K562 (cell line): ENCODE measurements at regions not wholly inside any gene's neighbourhood (a gene's known extent, or its start where the extent isn't known, plus 50 kb on each side); places are given as distances from the start of the nearest gene placed in this dataset.

Experiments
- ATAC-seq: fragments of 200-7000 bp; cut with Tn5 transposase; 3 replicates; pipeline ENCODE4 v1.9.1; 2020; ENCODE audit warnings: moderate library complexity
- BruUV-seq: library from RNA; stranded (reverse); fragments of 400-500 nt; replicated peaks from 2 replicates; lab custom pipeline; 2021; lab: Mats Ljungman, UMichigan
- CTCF ChIA-PET: fragments of 300-600 bp; formaldehyde crosslinking; extraction: SDS; loops from one replicate; lab custom pipeline; 2021; ENCODE audit warnings: low intra/inter-chr PET ratio; lab: Yijun Ruan, JAX
- POLR2A ChIA-PET: fragments of 300-600, 350-650 bp; sonication (Branson Sonifier 250); formaldehyde crosslinking; extraction: SDS; loops from one replicate; lab custom pipeline; 2021; ENCODE audit warnings: antibody characterized with exemption, inconsistent platforms; lab: Yijun Ruan, JAX
- DNase-seq, 4 experiments: peaks; one replicate each; pipeline versions ENCODE4 v3.0.0 to v3.0.0-alpha.2; 2011 to 2018; ENCODE audit warnings: low spot score in 3 of 4, mixed read lengths in 3 of 4; ENCODE audit errors: extremely low read depth in 1 of 4
- FAIRE-seq: peaks from 2 replicates; lab custom pipeline; 2011; peaks lifted over from hg19 to GRCh38; lab: Jason Lieb, UNC
- H2AFZ ChIP-seq: 2 replicates; pipeline ENCODE4 v1.6.0; 2011; ENCODE audit warnings: low read depth, low read length, control low read depth, inconsistent platforms
- H3K27ac ChIP-seq: fragments of 200-600 bp; 3 replicates; pipeline ENCODE4 v1.8.0; 2011; ENCODE audit warnings: low read depth, mild to moderate bottlenecking, control low read depth, inconsistent platforms, low read length, moderate library complexity, mixed read lengths; ENCODE audit errors: extremely low read depth
- H3K27me3 ChIP-seq, 2 experiments: fragments of 300-600 bp in 1 of 2; 2 replicates in 1 of 2; 3 replicates in 1 of 2; pipeline versions ENCODE4 v1.6.0 to v1.8.0; 2011; ENCODE audit warnings: inconsistent platforms in 2 of 2, low read length in 2 of 2, mild to moderate bottlenecking in 1 of 2, mixed read lengths in 1 of 2, moderate library complexity in 1 of 2; ENCODE audit not compliant: control insufficient read depth in 2 of 2, insufficient read depth in 2 of 2
- H3K36me3 ChIP-seq: fragments of 300-600 bp; 3 replicates; pipeline ENCODE4 v1.8.0; 2011; ENCODE audit warnings: mild to moderate bottlenecking, low read length, inconsistent platforms; ENCODE audit not compliant: control insufficient read depth, insufficient read depth
- H3K4me1 ChIP-seq, 2 experiments: fragments of 200-600 bp in 1 of 2; replicated peaks in 1 of 2; 2 replicates in 1 of 2; 3 replicates in 1 of 2; pipeline versions ENCODE4 v1.5.1 to v1.8.0; 2011; ENCODE audit warnings: inconsistent platforms in 2 of 2, low read length in 2 of 2, mild to moderate bottlenecking in 1 of 2, mixed read lengths in 1 of 2, moderate library complexity in 1 of 2; ENCODE audit not compliant: control insufficient read depth in 2 of 2, insufficient read depth in 2 of 2
- H3K4me2 ChIP-seq: 2 replicates; pipeline ENCODE4 v1.6.1; 2011; ENCODE audit warnings: low read length, control low read depth, inconsistent platforms, mixed read lengths; ENCODE audit not compliant: insufficient read depth
- H3K4me3 ChIP-seq: fragments of 200-600 bp; sonication (generic), shearing (Covaris generic); 2 replicates; pipeline ENCODE4 v1.5.1; 2016; ENCODE audit warnings: control low read depth, inconsistent platforms
- H3K79me2 ChIP-seq: fragments of 200-600 bp; 3 replicates; pipeline ENCODE4 v1.8.0; 2011; ENCODE audit warnings: low read length, inconsistent platforms; ENCODE audit not compliant: control insufficient read depth, insufficient read depth
- H3K9ac ChIP-seq, 2 experiments: 2 replicates each; pipeline versions ENCODE4 v1.6.0 to v1.6.1; 2011; ENCODE audit warnings: low read depth in 2 of 2, low read length in 2 of 2, control low read depth in 1 of 2, inconsistent platforms in 1 of 2, mild to moderate bottlenecking in 1 of 2, mixed read lengths in 1 of 2; ENCODE audit not compliant: insufficient read depth in 1 of 2
- H3K9me1 ChIP-seq: one replicate; pipeline ENCODE4 v1.6.0; 2011; ENCODE audit warnings: inconsistent platforms, mild to moderate bottlenecking, low read length, moderate library complexity; ENCODE audit not compliant: control insufficient read depth, insufficient read depth
- H3K9me3 ChIP-seq: replicated peaks from 2 replicates; pipeline ENCODE4 v1.5.1; 2011; ENCODE audit warnings: low read depth, low read length, inconsistent platforms; ENCODE audit not compliant: control insufficient read depth, insufficient read depth
- H4K20me1 ChIP-seq: replicated peaks from 2 replicates; pipeline ENCODE4 v1.6.1; 2011; ENCODE audit warnings: low read length, inconsistent platforms, mixed read lengths; ENCODE audit not compliant: control insufficient read depth, insufficient read depth
- BCOR ChIP-seq: fragments of 450-650 bp; IDR thresholded peaks from 2 replicates; pipeline ENCODE4 v1.6.1; 2016
- CHCHD3 ChIP-seq: fragments of 250-450 bp; sonication (Bioruptor Pico); IDR thresholded peaks from 2 replicates; pipeline ENCODE4 v2.1.2; 2022; ENCODE audit warnings: mild to moderate bottlenecking
- FOXA3 ChIP-seq, 2 experiments: fragments of 450-650 bp in 1 of 2; sonication (generic) in 1 of 2; formaldehyde crosslinking; IDR thresholded peaks in 1 of 2; conservative IDR thresholded peaks in 1 of 2; 2 replicates each; pipeline versions ENCODE4 v1.4.0 to v1.8.0; 2020 to 2022; ENCODE audit warnings: mild to moderate bottlenecking in 2 of 2, missing genetic modification reagents in 1 of 2
- KLF16 ChIP-seq: IDR thresholded peaks from 2 replicates; pipeline ENCODE4 v1.6.1; 2016; ENCODE audit warnings: antibody characterized with exemption
- PHF21A ChIP-seq: fragments of 450-650 bp; IDR thresholded peaks from 2 replicates; pipeline ENCODE4 v1.6.1; 2017; ENCODE audit warnings: low read depth, borderline replicate concordance
- PML ChIP-seq: IDR thresholded peaks from 2 replicates; pipeline ENCODE4 v1.6.1; 2012; ENCODE audit warnings: low read length, inconsistent platforms
- RBM25 ChIP-seq: fragments of 200-400 bp; formaldehyde crosslinking; IDR thresholded peaks from 2 replicates; pipeline ENCODE4 v1.6.1; 2018; ENCODE audit warnings: low read length, low read depth, moderate library complexity; ENCODE audit not compliant: severe bottlenecking
- SIX5 ChIP-seq, 2 experiments: IDR thresholded peaks; 2 replicates each; pipeline ENCODE4 v1.6.1; 2011; ENCODE audit warnings: low read length in 2 of 2, borderline replicate concordance in 1 of 2, low read depth in 1 of 2, mild to moderate bottlenecking in 1 of 2, moderate library complexity in 1 of 2; ENCODE audit not compliant: insufficient read depth in 1 of 2
- STAG1 ChIP-seq: sonication (generic); formaldehyde crosslinking; IDR thresholded peaks from 2 replicates; pipeline ENCODE4 v1.5.0; 2020; ENCODE audit warnings: missing genetic modification reagents, borderline replicate concordance
- ZNF511 ChIP-seq: sonication (generic); formaldehyde crosslinking; IDR thresholded peaks from 2 replicates; pipeline ENCODE4 v1.8.0; 2022; ENCODE audit warnings: mild to moderate bottlenecking, missing genetic modification reagents
- WGBS: fragments of 100-300 bp; shearing (Covaris generic); methylation state at CpG from one replicate; pipeline ENCODE4 v1.1.6; 2016; ENCODE audit warnings: low coverage, mixed read lengths; ENCODE audit not compliant: insufficient coverage; ENCODE audit errors: missing lambda C conversion rate; 5-methylcytosine and 5-hydroxymethylcytosine counted together
- in situ Hi-C: fragments of 300-500 bp; cut with MboI; formaldehyde crosslinking; loops from 4 replicates; pipeline ENCODE4 v1.15.0; 2018; ENCODE audit warnings: inconsistent platforms, mixed read lengths
- intact Hi-C: fragments of 100-400 bp; cut with micrococcal nuclease; formaldehyde crosslinking; loops from 2 replicates; pipeline ENCODE4 v1.14.2; 2022

DNA sequence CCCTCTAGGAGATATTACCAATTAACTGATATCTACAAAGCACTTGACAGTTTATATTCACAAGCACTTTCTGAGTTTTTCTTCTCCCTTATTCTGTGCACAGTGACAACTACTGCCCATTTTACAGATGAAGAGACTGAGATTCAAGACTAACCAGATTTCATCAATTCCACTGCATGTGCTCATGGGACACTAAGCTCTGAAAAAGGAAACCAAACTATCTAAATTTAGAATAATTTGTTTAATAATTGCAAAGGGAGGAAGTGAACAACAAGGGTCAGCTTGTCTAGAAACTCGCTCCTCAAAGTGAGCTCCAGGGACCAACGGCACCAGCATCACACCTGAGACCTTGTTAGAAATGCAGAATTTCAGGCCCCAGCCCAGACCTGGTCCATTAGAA is 50.8 kb upstream of the MYLIP start:
- no peaks in the 10 kb centered on the region; a peak in 1 of 5 replicates for H3K4me1 ChIP-seq
- no peaks in the 10 kb centered on the region for H3K36me3 ChIP-seq
- H3K79me2 ChIP-seq: no peaks in the 10 kb centered on the region
- H2AFZ ChIP-seq: no peak overlapping the region
- no peak overlapping the region for H3K4me2 ChIP-seq
- ChIA-PET CTCF (no interaction called here), POLR2A (interaction anchor here (1.8 kb wide), 1 partner anchor 9 kb away, joined by 7 read pairs; no protein-coding TSS in a partner anchor)
- TF ChIP-seq RBM25: peak; percentile 96
- no peak for TF ChIP-seq PHF21A
- no peak for TF ChIP-seq ZNF511 (CRISPR knock-in tag)
- TF ChIP-seq KLF16: no peak
- TF ChIP-seq SIX5 (IDR thresholded peaks at IDR 0.05; ENCODE audit: borderline replicate concordance in 1 of 2, insufficient read depth in 1 of 2, low read depth in 1 of 2, low read length in 2 of 2): no peak
- no peak for TF ChIP-seq FOXA3 (CRISPR knock-in tag; conservative IDR thresholded peaks at IDR 0.05 in 1 of 2, IDR thresholded peaks at IDR 0.05 in 1 of 2)
- peak; percentile 36; the same call in 1 of the 2 replicates for TF ChIP-seq BCOR
- TF ChIP-seq PML: no peak
- TF ChIP-seq STAG1: no peak
- TF ChIP-seq CHCHD3: no peak
- FAIRE-seq: no peak
- in situ Hi-C loops (no loop called here), intact Hi-C loops (no loop called here)
- no peak overlapping the region for H3K4me3 ChIP-seq
- no TSS peak for BruUV-seq
- H3K9me1 ChIP-seq: no peaks in the 10 kb centered on the region
- H3K9me3 ChIP-seq: no peaks in the 10 kb centered on the region
- H4K20me1 ChIP-seq: no peaks in the 10 kb centered on the region
- no peak for DNase-seq
- WGBS: 60% methylated on average over 2 of the region's 2 CpGs
- ATAC-seq: no peak
- H3K9ac ChIP-seq: no peak overlapping the region
- no peaks in the 10 kb centered on the region for H3K27me3 ChIP-seq
- no peak overlapping the region for H3K27ac ChIP-seq
